WTC11 (cell line): ENCODE measurements at regions not wholly inside any gene's neighbourhood (a gene's known extent, or its start where the extent isn't known, plus 50 kb on each side); places are given as distances from the start of the nearest gene placed in this dataset.

ENCODE experiments used
- CTCF ChIP-seq: fragments of 200-600 bp; IDR thresholded peaks from 2 replicates; pipeline ENCODE4 v1.8.0; 2022; ENCODE audit warnings: antibody characterized with exemption
- HMGXB4 ChIP-seq: sonication (generic); formaldehyde crosslinking; IDR thresholded peaks from 2 replicates; pipeline ENCODE4 v1.8.1; 2023; ENCODE audit warnings: mild to moderate bottlenecking, moderate library complexity, missing genetic modification reagents
- JUN ChIP-seq: sonication (generic); formaldehyde crosslinking; IDR thresholded peaks from 2 replicates; pipeline ENCODE4 v1.8.0; 2023; ENCODE audit warnings: mild to moderate bottlenecking, missing genetic modification reagents
- KAT7 ChIP-seq: sonication (generic); formaldehyde crosslinking; IDR thresholded peaks from 2 replicates; pipeline ENCODE4 v1.8.1; 2023; ENCODE audit warnings: missing genetic modification reagents, mild to moderate bottlenecking, borderline replicate concordance
- SMAD3 ChIP-seq: sonication (generic); formaldehyde crosslinking; IDR thresholded peaks from 2 replicates; pipeline ENCODE4 v1.8.0; 2022; ENCODE audit warnings: missing genetic modification reagents, mild to moderate bottlenecking, borderline replicate concordance

GRCh38 chr2:8364668-8365067 lies 317.2 kb upstream of the ID2 start:
- no peak for TF ChIP-seq CTCF
- TF ChIP-seq SMAD3 (CRISPR knock-in tag), result no peak
- TF ChIP-seq HMGXB4 (CRISPR knock-in tag), result no peak
- no peak for TF ChIP-seq KAT7
- TF ChIP-seq JUN (CRISPR knock-in tag), result no peak
